ENCODE measurements at regions not wholly inside any gene's neighbourhood (a gene's known extent, or its start where the extent isn't known, plus 50 kb on each side); places are given as distances from the start of the nearest gene placed in this dataset.
A peak's percentile ranks its signal among the peaks of the same experiment; 100 is the strongest.

GRCh38 chrX:22666441-22666840, 333.3 kb upstream of the DDX53 start:
- DNase-seq, result no peak

GRCh38 chrX:22674932-22675331, 324.8 kb upstream of the DDX53 start:
- peak; percentile 21 for DNase-seq

DNA sequence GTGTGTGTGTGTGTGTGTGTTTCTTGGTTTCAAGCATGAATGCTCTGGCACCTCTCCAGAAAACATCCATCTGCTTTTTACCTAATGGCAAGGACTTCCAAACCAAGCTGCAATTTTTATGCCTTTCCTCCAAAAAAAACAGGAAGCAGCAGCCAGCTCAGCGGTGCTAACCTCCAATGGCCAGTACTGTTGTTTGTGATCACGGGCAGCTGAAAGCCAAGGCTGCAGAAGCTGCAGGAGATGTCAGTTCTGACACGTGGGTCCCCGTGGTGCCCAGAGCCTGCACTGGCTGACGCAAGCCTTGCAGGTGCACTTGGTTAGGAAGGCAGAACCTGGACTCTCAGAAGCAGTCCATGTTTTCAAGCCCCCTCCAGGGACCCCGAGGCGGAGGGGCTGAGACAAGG, 313.6 kb upstream of the DDX53 start:
- no peak for DNase-seq

DNA sequence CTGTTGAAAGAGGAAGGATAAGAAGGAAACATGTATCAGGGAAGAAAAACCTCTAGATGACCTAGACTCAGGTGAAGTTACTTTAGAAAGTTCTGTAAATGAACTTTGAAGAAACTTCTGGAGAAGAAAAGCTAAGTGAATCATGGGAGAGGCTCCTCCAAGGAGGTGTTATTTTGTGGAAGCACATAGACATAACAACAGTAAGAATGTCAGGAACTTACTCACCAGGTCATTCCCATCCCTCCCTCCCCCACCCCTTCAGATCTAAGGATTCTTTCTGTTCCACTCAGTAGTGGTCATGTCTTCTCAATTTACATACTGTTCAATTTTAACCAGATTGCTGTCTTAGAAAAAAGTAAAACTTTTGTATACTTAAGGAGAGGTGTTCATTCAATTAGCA, 310.5 kb upstream of the DDX53 start:
- DNase-seq, result no peak

DNA sequence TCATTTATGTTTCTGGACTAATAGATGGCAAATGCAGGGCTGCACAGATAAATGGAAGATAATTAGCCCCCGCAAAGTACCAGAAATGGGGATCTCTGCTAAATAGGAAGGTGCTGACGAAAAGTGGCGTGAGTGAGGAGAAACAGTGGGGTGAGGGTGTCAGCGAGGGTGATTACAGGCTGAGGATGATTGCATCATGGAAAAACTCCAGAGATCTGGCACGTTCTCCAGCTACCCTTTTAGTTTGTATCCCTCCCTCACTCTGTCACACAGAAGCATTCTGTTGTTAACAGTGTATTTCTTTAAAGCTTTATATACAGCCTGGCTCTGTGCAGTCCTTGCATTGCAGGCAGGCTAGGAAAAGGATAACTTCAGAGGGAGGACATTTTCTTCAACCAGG, 309.6 kb upstream of the DDX53 start:
- no peak for DNase-seq

GRCh38 chrX:22691966-22692565, 307.7 kb upstream of the DDX53 start:
- no peak for DNase-seq

DNA sequence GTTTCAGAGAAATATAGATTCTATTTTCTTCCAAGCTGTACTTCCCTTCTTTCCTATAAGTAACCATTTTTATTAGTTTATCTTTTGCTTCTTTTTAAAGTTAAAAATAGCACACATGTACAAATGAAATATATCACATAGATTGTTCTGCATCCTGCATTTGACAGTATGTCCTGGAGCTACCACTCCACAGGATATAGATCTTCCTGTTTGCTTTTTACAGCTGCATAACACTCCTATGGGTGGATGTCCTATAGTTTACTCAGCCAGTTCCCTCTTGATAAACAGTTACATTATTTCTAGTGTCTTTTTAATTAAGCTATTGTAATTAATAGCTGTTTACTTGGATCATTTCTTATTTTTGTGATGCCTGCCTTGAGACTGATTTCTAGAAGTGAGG, 301.6 kb upstream of the DDX53 start:
- no peak for DNase-seq

GRCh38 chrX:22699581-22700091, 300.1 kb upstream of the DDX53 start:
- no peak for DNase-seq

DNA sequence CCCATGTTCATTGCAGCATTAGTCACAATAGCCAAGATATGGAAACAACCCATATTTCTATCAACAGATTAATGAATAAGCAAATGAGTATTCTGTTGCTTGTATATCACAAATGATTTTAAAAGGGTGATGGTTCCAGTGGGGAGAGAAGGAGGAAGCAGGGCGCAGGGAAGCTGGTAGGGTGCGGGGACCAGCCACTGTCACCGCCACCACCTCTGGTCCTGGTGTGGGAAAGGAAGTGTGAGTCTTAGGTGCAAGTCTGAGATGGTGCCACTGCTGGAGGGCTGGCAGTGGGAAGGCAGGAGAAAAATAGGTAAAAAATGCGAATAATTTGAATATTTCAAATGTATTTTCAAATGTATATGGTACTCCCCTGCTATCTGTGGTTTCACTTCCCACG, 286.8 kb upstream of the DDX53 start:
- DNase-seq, result no peak

GRCh38 chrX:22730542-22730941, 269.2 kb upstream of the DDX53 start:
- no peak for DNase-seq

- no peak for DNase-seq
Observed at GRCh38 chrX:22737541-22737940, 262.2 kb upstream of the DDX53 start.

- DNase-seq, result no peak
Observed at GRCh38 chrX:22739276-22739675, 260.5 kb upstream of the DDX53 start.

GRCh38 chrX:22740836-22741235, 258.9 kb upstream of the DDX53 start:
- no peak for DNase-seq

DNA sequence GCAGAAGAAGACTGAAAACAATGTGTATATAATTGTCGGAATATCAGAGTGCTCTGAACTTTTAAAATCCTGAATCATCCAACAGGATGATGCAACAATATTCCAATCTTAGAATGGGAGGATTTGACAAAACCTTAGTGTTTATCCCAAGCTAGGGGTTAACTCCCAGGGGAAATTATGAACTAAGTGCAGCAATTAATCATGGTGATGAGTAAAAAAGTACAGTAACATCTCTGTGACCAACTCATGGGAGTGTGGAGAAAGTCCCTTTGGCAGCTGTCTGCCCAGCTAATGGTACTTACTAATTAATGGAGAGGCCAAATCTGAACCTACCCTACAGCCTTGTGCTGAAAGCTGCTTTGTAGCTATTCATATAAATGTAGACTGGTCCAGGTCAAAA, 257.6 kb upstream of the DDX53 start:
- no peak for DNase-seq

- DNase-seq, result no peak
Observed at GRCh38 chrX:22746081-22746480, 253.7 kb upstream of the DDX53 start.

- DNase-seq, result peak; percentile 13
Observed at GRCh38 chrX:22748093-22748999, 251.4 kb upstream of the DDX53 start.

- DNase-seq, result no peak
Observed at GRCh38 chrX:22758807-22759481, 240.8 kb upstream of the DDX53 start.

- no peak for DNase-seq
Observed at GRCh38 chrX:22760513-22761057, 239.2 kb upstream of the DDX53 start.

DNA sequence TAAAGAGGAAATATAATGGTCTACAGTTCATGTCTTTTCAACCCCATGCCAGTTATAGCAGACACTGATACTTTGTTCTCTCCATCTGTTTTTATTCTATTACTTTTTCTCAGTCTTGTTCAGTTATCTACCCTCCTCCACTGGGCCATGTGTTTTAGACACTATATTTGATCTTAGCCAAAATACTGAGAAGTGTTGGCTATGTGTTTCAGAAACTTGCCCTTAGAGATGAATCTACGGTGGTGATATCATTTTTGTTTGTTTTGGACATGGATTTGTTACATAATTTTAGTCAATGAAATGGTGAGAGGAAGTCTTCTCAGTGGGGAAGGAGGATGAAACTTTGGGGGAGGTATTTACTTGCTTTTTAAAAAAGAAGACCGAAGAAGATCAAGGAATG, 211.5 kb upstream of the DDX53 start:
- no peak for DNase-seq

DNA sequence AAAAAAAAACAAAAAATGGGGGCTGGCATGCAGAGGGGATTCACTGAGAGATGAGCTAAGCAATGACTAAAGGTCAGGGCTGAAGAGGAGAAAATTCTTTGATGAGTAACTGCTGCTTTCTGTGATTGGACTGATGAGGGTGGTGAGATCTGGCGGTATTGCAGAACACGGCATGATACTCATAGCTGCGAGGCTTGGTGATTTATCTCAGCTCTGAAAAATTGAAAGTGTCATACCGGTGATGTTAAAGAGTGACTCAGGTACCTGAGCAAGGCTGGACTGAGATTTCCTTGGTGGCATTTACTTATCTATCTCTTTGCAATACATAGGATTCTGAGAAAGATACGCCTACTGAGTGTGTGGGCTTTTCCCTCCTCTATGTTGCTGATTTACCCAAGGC, 204.1 kb upstream of the DDX53 start:
- no peak for DNase-seq

GRCh38 chrX:22800360-22800759, 199.4 kb upstream of the DDX53 start:
- DNase-seq, result no peak

- DNase-seq, result no peak
Observed at GRCh38 chrX:22800806-22801205, 199.0 kb upstream of the DDX53 start.

DNA sequence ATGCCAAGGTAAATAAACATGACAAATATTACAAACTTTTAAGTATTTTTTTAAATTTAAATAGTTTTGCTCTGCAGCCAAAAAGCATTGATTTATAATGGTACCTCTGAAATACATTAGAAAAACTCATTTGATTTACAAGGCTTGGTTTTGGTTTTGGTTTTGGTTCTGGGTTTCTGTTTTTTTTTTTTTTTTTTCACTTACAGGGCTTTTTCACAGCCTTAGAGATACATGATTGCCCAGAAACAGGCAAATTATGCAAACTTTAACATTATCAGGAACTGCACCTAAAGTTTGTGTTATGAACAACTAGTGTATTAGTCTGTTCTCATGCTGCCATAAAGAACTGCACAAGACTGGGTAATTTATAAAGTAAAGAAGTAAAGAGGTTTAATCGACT, 196.4 kb upstream of the DDX53 start:
- no peak for DNase-seq

DNA sequence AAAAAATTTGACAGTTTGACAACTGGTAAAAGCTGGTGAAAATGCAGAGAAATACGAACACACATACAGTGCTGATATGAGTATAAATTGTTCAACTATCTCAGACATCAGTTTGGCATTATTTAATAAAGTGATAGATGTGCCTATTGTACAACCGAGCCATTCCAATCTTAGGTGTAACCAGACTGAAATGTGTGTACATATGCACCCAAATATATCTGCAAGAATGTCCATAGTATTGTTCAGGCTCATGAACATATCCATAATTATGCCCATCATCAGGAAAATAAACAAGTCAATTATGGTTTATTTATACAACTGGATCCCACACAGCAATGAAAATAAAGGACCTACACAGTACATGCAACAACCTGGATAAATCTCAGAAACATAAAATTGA, 188.9 kb upstream of the DDX53 start:
- DNase-seq, result no peak
